SK-N-SH (cell line): ENCODE measurements at regions not wholly inside any gene's neighbourhood (a gene's known extent, or its start where the extent isn't known, plus 50 kb on each side); places are given as distances from the start of the nearest gene placed in this dataset.

Experiments
- CTCF ChIA-PET: fragments of 300-600, 350-600 bp; formaldehyde crosslinking; extraction: SDS; loops from one replicate; lab custom pipeline; 2021; lab: Yijun Ruan, JAX
- POLR2A ChIA-PET: fragments of 350-600 bp; sonication (Branson Sonifier 250); formaldehyde crosslinking; extraction: SDS; loops from one replicate; lab custom pipeline; 2020; ENCODE audit warnings: antibody characterized with exemption, inconsistent platforms; lab: Yijun Ruan, JAX
- DNase-seq: peaks from one replicate; pipeline ENCODE4 v3.0.0; 2012
- H2AFZ ChIP-seq: fragments of 200-600 bp; sonication (generic); 2 replicates; pipeline ENCODE4 v1.8.1; 2016; ENCODE audit warnings: antibody characterized with exemption, mild to moderate bottlenecking, low read depth
- H3F3A ChIP-seq: fragments of 200-600 bp; sonication (generic); replicated peaks from 2 replicates; pipeline ENCODE3; 2016; ENCODE audit warnings: antibody characterized with exemption, mild to moderate bottlenecking; ENCODE audit not compliant: insufficient read depth
- H3K27ac ChIP-seq, 2 experiments: fragments of 200-500 bp in 1 of 2; fragments of 200-600 bp in 1 of 2; sonication (Bioruptor generic) in 1 of 2; sonication (generic), shearing (Covaris generic) in 1 of 2; 2 replicates each; pipeline versions ENCODE4 v1.5.1 to v1.6.1; 2014 to 2016; ENCODE audit warnings: low read depth in 2 of 2, inconsistent platforms in 1 of 2, low read length in 1 of 2, mild to moderate bottlenecking in 1 of 2, mixed read lengths in 1 of 2
- H3K27me3 ChIP-seq: fragments of 200-600 bp; sonication (generic), shearing (Covaris generic); 2 replicates; pipeline ENCODE4 v1.6.1; 2016; ENCODE audit warnings: mixed run types; ENCODE audit not compliant: insufficient read depth
- H3K36me3 ChIP-seq, 2 experiments: fragments of 200-500 bp in 1 of 2; fragments of 200-600 bp in 1 of 2; sonication (Bioruptor generic) in 1 of 2; sonication (generic) in 1 of 2; replicated peaks in 1 of 2; 2 replicates each; pipeline versions ENCODE3 to v1.5.1; 2014 to 2016; ENCODE audit warnings: low read length in 1 of 2, mild to moderate bottlenecking in 1 of 2; ENCODE audit not compliant: insufficient read depth in 2 of 2, control insufficient read depth in 1 of 2
- H3K4me1 ChIP-seq, 2 experiments: fragments of 200-500 bp in 1 of 2; fragments of 200-600 bp in 1 of 2; sonication (Bioruptor generic) in 1 of 2; sonication (generic), shearing (Covaris generic) in 1 of 2; 2 replicates each; pipeline versions ENCODE4 v1.5.1 to v1.6.1; 2014 to 2016; ENCODE audit warnings: low read depth in 1 of 2, low read length in 1 of 2, mixed run types in 1 of 2; ENCODE audit not compliant: insufficient read depth in 2 of 2, control insufficient read depth in 1 of 2
- H3K4me2 ChIP-seq: fragments of 200-600 bp; sonication (generic), shearing (Covaris generic); 2 replicates; pipeline ENCODE4 v1.6.1; 2017; ENCODE audit warnings: mixed run types
- H3K4me3 ChIP-seq, 2 experiments: fragments of 200-500 bp in 1 of 2; fragments of 200-600 bp in 1 of 2; sonication (Bioruptor generic) in 1 of 2; sonication (generic), shearing (Covaris generic) in 1 of 2; 2 replicates each; pipeline versions ENCODE4 v1.5.1 to v1.8.1; 2014 to 2016; ENCODE audit warnings: low read depth in 2 of 2, inconsistent platforms in 1 of 2, low read length in 1 of 2, mild to moderate bottlenecking in 1 of 2, mixed read lengths in 1 of 2, moderate library complexity in 1 of 2
- H3K79me2 ChIP-seq: fragments of 200-600 bp; sonication (generic); 2 replicates; pipeline ENCODE4 v1.8.1; 2017; ENCODE audit warnings: mild to moderate bottlenecking; ENCODE audit not compliant: insufficient read depth
- H3K9ac ChIP-seq: fragments of 200-600 bp; sonication (generic); 2 replicates; pipeline ENCODE4 v1.6.1; 2017; ENCODE audit warnings: mixed run types
- H3K9me2 ChIP-seq: fragments of 200-600 bp; sonication (generic); 2 replicates; pipeline ENCODE4 v1.6.1; 2017; ENCODE audit warnings: mixed run types
- H3K9me3 ChIP-seq: fragments of 200-600 bp; sonication (generic); 2 replicates; pipeline ENCODE4 v1.6.1; 2017; ENCODE audit warnings: mixed run types, mild to moderate bottlenecking, moderate library complexity
- H4K20me1 ChIP-seq: fragments of 200-600 bp; sonication (generic); 2 replicates; pipeline ENCODE4 v1.6.1; 2017; ENCODE audit warnings: mild to moderate bottlenecking, mixed run types; ENCODE audit not compliant: insufficient read depth
- EP300 ChIP-seq, 2 experiments: IDR thresholded peaks; 2 replicates each; pipeline versions ENCODE4 v1.4.0 to v1.6.1; 2012; ENCODE audit warnings: borderline replicate concordance in 1 of 2, low read depth in 1 of 2, low read length in 1 of 2
- EZH2phosphoT487 ChIP-seq: fragments of 200-600 bp; sonication (generic); IDR thresholded peaks from 2 replicates; pipeline ENCODE4 v1.6.1; 2017; ENCODE audit warnings: low read depth, mixed run types, mild to moderate bottlenecking, antibody characterized with exemption, moderate library complexity, borderline replicate concordance
- FOXJ3 ChIP-seq: sonication (generic); formaldehyde crosslinking; IDR thresholded peaks from 2 replicates; pipeline ENCODE4 v1.5.1; 2020; ENCODE audit warnings: mild to moderate bottlenecking, missing genetic modification reagents
- FOXM1 ChIP-seq: IDR thresholded peaks from 2 replicates; pipeline ENCODE4 v1.4.0; 2012; ENCODE audit warnings: low read depth, mild to moderate bottlenecking
- GABPA ChIP-seq: IDR thresholded peaks from 2 replicates; pipeline ENCODE4 v1.4.0; 2012; ENCODE audit warnings: low read depth, mild to moderate bottlenecking
- GATA2 ChIP-seq: sonication (generic); formaldehyde crosslinking; IDR thresholded peaks from 2 replicates; pipeline ENCODE4 v1.5.0; 2020; ENCODE audit warnings: mild to moderate bottlenecking, missing genetic modification reagents
- JUND ChIP-seq: IDR thresholded peaks from 2 replicates; pipeline ENCODE4 v1.4.0; 2012
- MEF2A ChIP-seq: IDR thresholded peaks from 2 replicates; pipeline ENCODE4 v1.4.0; 2012; ENCODE audit warnings: low read depth, borderline replicate concordance
- NFIC ChIP-seq: IDR thresholded peaks from 2 replicates; pipeline ENCODE4 v1.4.0; 2012; ENCODE audit warnings: borderline replicate concordance
- RAD21 ChIP-seq: IDR thresholded peaks from 2 replicates; pipeline ENCODE4 v1.6.1; 2012; ENCODE audit warnings: mild to moderate bottlenecking, low read length
- RFX5 ChIP-seq: IDR thresholded peaks from 2 replicates; pipeline ENCODE4 v1.6.1; 2012; ENCODE audit warnings: mild to moderate bottlenecking, improper control_type of control experiment, low read length
- RXRA ChIP-seq: IDR thresholded peaks from 2 replicates; pipeline ENCODE4 v1.4.0; 2012; ENCODE audit warnings: low read depth, mild to moderate bottlenecking, borderline replicate concordance
- TAF1 ChIP-seq: IDR thresholded peaks from 2 replicates; pipeline ENCODE4 v1.6.1; 2012; ENCODE audit warnings: low read depth, mild to moderate bottlenecking, low read length, moderate library complexity, borderline replicate concordance
- TCF12 ChIP-seq: IDR thresholded peaks from 2 replicates; pipeline ENCODE4 v1.4.0; 2012
- TEAD4 ChIP-seq: IDR thresholded peaks from 2 replicates; pipeline ENCODE4 v1.4.0; 2012; ENCODE audit warnings: mild to moderate bottlenecking, borderline replicate concordance; ENCODE audit not compliant: insufficient read depth
- YY1 ChIP-seq: IDR thresholded peaks from 2 replicates; pipeline ENCODE4 v1.4.0; 2012; ENCODE audit warnings: low read depth, mild to moderate bottlenecking
- WGBS: methylation state at CpG from one replicate; pipeline ENCODE4 v1.1.6; 2017; ENCODE audit warnings: low lambda C conversion rate; 5-methylcytosine and 5-hydroxymethylcytosine counted together
- TF ChIP-seq, protein P1 (sequence below): fragments of 150-350 bp; IDR thresholded peaks from 2 replicates; pipeline ENCODE4 v1.6.1; 2017; ENCODE audit warnings: antibody characterized with exemption, low read length, low read depth, borderline replicate concordance
- TF ChIP-seq, protein P2 (sequence below): IDR thresholded peaks from 2 replicates; pipeline ENCODE4 v1.6.1; 2012; ENCODE audit warnings: mild to moderate bottlenecking, low read depth, low read length, moderate library complexity
- TF ChIP-seq, protein P3 (sequence below): IDR thresholded peaks from 2 replicates; pipeline ENCODE4 v1.4.0; 2012; ENCODE audit warnings: low read depth, borderline replicate concordance
- TF ChIP-seq, protein P4 (sequence below): fragments of 200-600 bp; sonication (generic); IDR thresholded peaks from 2 replicates; pipeline ENCODE4 v1.6.1; 2017; ENCODE audit warnings: antibody characterized with exemption, mild to moderate bottlenecking, moderate library complexity
- TF ChIP-seq, protein P5 (sequence below): IDR thresholded peaks from 2 replicates; pipeline ENCODE4 v1.4.0; 2012; ENCODE audit warnings: low read depth

DNA sequence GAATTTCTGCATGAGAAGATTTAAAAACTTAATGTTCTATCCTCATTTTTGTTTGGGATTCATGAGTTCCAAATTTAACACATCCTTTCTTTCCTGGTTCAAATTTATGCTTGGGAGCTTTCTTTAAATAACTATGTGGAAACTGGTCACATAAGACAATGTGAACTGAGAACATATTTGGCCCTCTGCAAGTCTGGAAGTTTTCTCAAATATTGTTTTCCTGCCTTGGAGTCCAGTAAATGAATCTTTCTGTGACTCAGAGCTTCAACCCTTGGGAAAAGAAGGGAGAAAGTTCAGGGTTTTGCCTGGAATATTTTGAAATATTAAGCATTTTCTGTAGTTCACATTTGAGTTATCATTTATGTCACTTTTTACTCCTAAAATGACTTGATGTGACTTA lies 559.0 kb upstream of the NRP1 start:
- Histone ChIP-seq H3K4me1 (peaks cover 0 to 5% of the 10 kb centered on the region in 2 experiments; a peak in 1 of 4 replicates), H3K9ac (no peak overlapping the region), H3K9me3 (no peaks in the 10 kb centered on the region), H3F3A (no peaks in the 10 kb centered on the region), H3K9me2 (no peaks in the 10 kb centered on the region), H3K4me3 (no peak overlapping the region), H3K79me2 (no peaks in the 10 kb centered on the region), H3K4me2 (no peak overlapping the region), H4K20me1 (no peaks in the 10 kb centered on the region), H3K36me3 (no peaks in the 10 kb centered on the region), H3K27me3 (no peaks in the 10 kb centered on the region), H2AFZ (no peak overlapping the region), H3K27ac (no peak overlapping the region)
- ChIA-PET CTCF (no interaction called here), POLR2A (no interaction called here)
- no peak for TF ChIP-seq RXRA
- TF ChIP-seq, protein P1, sequence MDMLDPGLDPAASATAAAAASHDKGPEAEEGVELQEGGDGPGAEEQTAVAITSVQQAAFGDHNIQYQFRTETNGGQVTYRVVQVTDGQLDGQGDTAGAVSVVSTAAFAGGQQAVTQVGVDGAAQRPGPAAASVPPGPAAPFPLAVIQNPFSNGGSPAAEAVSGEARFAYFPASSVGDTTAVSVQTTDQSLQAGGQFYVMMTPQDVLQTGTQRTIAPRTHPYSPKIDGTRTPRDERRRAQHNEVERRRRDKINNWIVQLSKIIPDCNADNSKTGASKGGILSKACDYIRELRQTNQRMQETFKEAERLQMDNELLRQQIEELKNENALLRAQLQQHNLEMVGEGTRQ, result no peak
- TF ChIP-seq GABPA, result no peak
- TF ChIP-seq MEF2A, result no peak
- no peak for TF ChIP-seq FOXM1
- TF ChIP-seq, protein P2, sequence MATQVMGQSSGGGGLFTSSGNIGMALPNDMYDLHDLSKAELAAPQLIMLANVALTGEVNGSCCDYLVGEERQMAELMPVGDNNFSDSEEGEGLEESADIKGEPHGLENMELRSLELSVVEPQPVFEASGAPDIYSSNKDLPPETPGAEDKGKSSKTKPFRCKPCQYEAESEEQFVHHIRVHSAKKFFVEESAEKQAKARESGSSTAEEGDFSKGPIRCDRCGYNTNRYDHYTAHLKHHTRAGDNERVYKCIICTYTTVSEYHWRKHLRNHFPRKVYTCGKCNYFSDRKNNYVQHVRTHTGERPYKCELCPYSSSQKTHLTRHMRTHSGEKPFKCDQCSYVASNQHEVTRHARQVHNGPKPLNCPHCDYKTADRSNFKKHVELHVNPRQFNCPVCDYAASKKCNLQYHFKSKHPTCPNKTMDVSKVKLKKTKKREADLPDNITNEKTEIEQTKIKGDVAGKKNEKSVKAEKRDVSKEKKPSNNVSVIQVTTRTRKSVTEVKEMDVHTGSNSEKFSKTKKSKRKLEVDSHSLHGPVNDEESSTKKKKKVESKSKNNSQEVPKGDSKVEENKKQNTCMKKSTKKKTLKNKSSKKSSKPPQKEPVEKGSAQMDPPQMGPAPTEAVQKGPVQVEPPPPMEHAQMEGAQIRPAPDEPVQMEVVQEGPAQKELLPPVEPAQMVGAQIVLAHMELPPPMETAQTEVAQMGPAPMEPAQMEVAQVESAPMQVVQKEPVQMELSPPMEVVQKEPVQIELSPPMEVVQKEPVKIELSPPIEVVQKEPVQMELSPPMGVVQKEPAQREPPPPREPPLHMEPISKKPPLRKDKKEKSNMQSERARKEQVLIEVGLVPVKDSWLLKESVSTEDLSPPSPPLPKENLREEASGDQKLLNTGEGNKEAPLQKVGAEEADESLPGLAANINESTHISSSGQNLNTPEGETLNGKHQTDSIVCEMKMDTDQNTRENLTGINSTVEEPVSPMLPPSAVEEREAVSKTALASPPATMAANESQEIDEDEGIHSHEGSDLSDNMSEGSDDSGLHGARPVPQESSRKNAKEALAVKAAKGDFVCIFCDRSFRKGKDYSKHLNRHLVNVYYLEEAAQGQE, result no peak
- TF ChIP-seq NFIC, result no peak
- DNase-seq, result no peak

DNA sequence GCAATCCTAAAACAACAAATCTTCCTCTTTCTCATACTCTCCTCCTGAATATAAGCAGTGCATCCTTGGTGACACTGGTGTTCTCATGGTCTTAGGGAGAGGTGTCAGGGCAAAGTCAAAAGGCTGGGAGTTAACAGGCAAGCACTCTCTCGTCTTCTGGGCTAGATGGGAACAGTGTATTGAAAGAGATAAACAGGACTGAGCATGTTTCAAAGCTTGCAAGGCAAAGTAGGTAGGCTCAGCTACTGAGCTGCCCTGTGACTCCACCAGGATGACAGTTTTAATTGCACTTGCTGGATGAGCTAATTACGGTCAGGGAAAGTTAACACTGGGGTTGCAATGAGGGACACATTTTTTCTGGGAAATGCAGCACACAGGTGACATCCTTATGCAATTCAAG lies 554.9 kb upstream of the NRP1 start:
- Histone ChIP-seq H3K27ac (no peak overlapping the region), H3K27me3 (no peaks in the 10 kb centered on the region), H4K20me1 (no peaks in the 10 kb centered on the region), H3K79me2 (no peaks in the 10 kb centered on the region), H3K9me3 (no peaks in the 10 kb centered on the region), H3K4me3 (no peak overlapping the region), H3K4me2 (no peak overlapping the region), H3K9me2 (no peaks in the 10 kb centered on the region), H3K36me3 (no peaks in the 10 kb centered on the region), H2AFZ (no peak overlapping the region), H3K9ac (no peak overlapping the region), H3F3A (no peaks in the 10 kb centered on the region), H3K4me1 (no peaks in the 10 kb centered on the region)
- 51% methylated on average over 2 of the region's 2 CpGs for WGBS
- DNase-seq, result no peak
- ChIA-PET CTCF (no interaction called here), POLR2A (no interaction called here)
- TF ChIP-seq TCF12 (no peak), GABPA (no peak), EZH2phosphoT487 (no peak), RAD21 (no peak), FOXJ3 (CRISPR knock-in tag) (no peak), RFX5 (no peak), JUND (no peak), TEAD4 (no peak), TAF1 (no peak), EP300 (IDR thresholded peaks at IDR 0.05; ENCODE audit: borderline replicate concordance in 1 of 2, low read depth in 1 of 2, low read length in 1 of 2) (no peak), GATA2 (CRISPR knock-in tag) (no peak), YY1 (no peak)
- TF ChIP-seq, protein P1, result no peak
- TF ChIP-seq, protein P3, sequence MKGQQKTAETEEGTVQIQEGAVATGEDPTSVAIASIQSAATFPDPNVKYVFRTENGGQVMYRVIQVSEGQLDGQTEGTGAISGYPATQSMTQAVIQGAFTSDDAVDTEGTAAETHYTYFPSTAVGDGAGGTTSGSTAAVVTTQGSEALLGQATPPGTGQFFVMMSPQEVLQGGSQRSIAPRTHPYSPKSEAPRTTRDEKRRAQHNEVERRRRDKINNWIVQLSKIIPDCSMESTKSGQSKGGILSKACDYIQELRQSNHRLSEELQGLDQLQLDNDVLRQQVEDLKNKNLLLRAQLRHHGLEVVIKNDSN, result no peak
- TF ChIP-seq, protein P4, sequence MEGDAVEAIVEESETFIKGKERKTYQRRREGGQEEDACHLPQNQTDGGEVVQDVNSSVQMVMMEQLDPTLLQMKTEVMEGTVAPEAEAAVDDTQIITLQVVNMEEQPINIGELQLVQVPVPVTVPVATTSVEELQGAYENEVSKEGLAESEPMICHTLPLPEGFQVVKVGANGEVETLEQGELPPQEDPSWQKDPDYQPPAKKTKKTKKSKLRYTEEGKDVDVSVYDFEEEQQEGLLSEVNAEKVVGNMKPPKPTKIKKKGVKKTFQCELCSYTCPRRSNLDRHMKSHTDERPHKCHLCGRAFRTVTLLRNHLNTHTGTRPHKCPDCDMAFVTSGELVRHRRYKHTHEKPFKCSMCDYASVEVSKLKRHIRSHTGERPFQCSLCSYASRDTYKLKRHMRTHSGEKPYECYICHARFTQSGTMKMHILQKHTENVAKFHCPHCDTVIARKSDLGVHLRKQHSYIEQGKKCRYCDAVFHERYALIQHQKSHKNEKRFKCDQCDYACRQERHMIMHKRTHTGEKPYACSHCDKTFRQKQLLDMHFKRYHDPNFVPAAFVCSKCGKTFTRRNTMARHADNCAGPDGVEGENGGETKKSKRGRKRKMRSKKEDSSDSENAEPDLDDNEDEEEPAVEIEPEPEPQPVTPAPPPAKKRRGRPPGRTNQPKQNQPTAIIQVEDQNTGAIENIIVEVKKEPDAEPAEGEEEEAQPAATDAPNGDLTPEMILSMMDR, result no peak
- TF ChIP-seq, protein P5, sequence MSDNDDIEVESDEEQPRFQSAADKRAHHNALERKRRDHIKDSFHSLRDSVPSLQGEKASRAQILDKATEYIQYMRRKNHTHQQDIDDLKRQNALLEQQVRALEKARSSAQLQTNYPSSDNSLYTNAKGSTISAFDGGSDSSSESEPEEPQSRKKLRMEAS, result no peak
